H1 (cell line): ENCODE measurements at regions not wholly inside any gene's neighbourhood (a gene's known extent, or its start where the extent isn't known, plus 50 kb on each side); places are given as distances from the start of the nearest gene placed in this dataset.

Experiments used
- GABPA ChIP-seq: IDR thresholded peaks from 2 replicates; pipeline ENCODE4 v1.6.1; 2011; ENCODE audit warnings: mild to moderate bottlenecking, low read length, moderate library complexity, borderline replicate concordance; ENCODE audit not compliant: insufficient read depth
- RNF2 ChIP-seq: fragments of 200-900, 300-1000 bp; sonication (generic); IDR thresholded peaks from 2 replicates; pipeline ENCODE4 v1.7.1; 2016; ENCODE audit warnings: borderline replicate concordance, low read depth, mild to moderate bottlenecking, antibody characterized with exemption, low read length; ENCODE audit not compliant: poor library complexity, severe bottlenecking; ENCODE audit errors: missing control alignments
- TEAD4 ChIP-seq: IDR thresholded peaks from 2 replicates; pipeline ENCODE4 v1.6.1; 2012; ENCODE audit warnings: low read depth, low read length, inconsistent platforms, mixed read lengths

GRCh38 chr21:20024741-20025140 lies 973.5 kb upstream of the NCAM2 start (continued):
- TF ChIP-seq RNF2 (no peak), TEAD4 (no peak), GABPA (no peak)
